ENCODE measurements at regions not wholly inside any gene's neighbourhood (a gene's known extent, or its start where the extent isn't known, plus 50 kb on each side); places are given as distances from the start of the nearest gene placed in this dataset.

DNA sequence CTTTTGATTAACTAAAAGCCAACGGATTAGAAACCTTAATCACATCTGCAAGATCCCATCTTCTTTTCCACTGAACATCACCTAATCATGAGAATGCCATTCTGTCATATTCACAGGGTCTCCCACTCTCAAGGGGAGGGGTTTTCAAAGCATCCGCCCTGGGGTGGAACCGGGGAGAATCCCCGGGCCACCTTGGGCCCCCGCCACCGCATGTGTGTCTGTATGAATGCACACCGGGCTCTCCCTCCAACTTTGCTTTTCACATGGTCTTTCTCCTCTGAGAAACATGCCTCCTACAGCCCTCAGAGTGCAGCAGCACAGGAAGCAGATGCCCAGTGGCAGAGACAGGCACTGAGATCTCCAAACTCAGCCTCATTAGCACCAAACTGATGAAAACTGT is 233.2 kb upstream of the PPP2R2D start:
- Histone ChIP-seq H3K9me3 (ENCODE audit: control insufficient read depth in 5 of 5, low read length in 5 of 5) (peaks cover 2 to 24% (median 8%) of the 10 kb centered on the region in 5 donors), H3K27ac (ENCODE audit: low read depth, low read length) (no peak overlapping the region), H3K36me3 (ENCODE audit: control insufficient read depth in 5 of 5, insufficient read depth in 5 of 5, low read length in 5 of 5) (no peaks in the 10 kb centered on the region), H3K4me1 (ENCODE audit: control insufficient read depth in 5 of 5, insufficient read depth in 5 of 5, low read length in 5 of 5) (no peaks in the 10 kb centered on the region), H3K27me3 (ENCODE audit: control insufficient read depth in 5 of 5, insufficient read depth in 4 of 5, low read length in 5 of 5) (peaks cover 0 to 3% (median 0%) of the 10 kb centered on the region in 5 donors), H3K9ac (ENCODE audit: low read length in 5 of 5) (no peak overlapping the region), H3K4me3 (ENCODE audit: low read depth in 1 of 5, low read length in 5 of 5) (no peak overlapping the region)

DNA sequence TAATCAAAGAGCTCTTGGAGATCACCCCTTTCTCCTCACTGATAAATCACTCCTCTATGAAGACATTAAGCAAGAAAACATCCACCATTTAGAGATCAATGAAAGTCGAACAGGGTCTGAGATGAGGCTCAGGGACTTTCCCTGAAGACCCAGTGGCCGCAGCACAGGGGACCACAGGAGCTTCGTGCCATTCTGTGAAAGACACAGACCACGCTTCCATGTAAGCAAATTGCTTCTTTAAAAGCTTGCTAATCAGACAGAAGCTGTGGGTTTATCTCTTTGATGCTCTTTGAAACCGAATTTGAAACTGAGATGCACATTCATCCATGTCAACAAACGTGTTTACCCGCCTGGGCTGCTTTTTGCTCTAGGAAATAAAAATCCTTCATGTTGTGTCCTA is 231.9 kb upstream of the PPP2R2D start:
- Histone ChIP-seq H3K27ac (ENCODE audit: low read depth, low read length) (no peak overlapping the region), H3K9me3 (ENCODE audit: control insufficient read depth in 5 of 5, low read length in 5 of 5) (peaks cover 2 to 38% (median 16%) of the 10 kb centered on the region in 5 donors), H3K9ac (ENCODE audit: low read length in 5 of 5) (no peak overlapping the region), H3K4me3 (ENCODE audit: low read depth in 1 of 5, low read length in 5 of 5) (no peak overlapping the region), H3K27me3 (ENCODE audit: control insufficient read depth in 5 of 5, insufficient read depth in 4 of 5, low read length in 5 of 5) (no peaks in the 10 kb centered on the region), H3K4me1 (ENCODE audit: control insufficient read depth in 5 of 5, insufficient read depth in 5 of 5, low read length in 5 of 5) (no peaks in the 10 kb centered on the region), H3K36me3 (ENCODE audit: control insufficient read depth in 5 of 5, insufficient read depth in 5 of 5, low read length in 5 of 5) (no peaks in the 10 kb centered on the region)

DNA sequence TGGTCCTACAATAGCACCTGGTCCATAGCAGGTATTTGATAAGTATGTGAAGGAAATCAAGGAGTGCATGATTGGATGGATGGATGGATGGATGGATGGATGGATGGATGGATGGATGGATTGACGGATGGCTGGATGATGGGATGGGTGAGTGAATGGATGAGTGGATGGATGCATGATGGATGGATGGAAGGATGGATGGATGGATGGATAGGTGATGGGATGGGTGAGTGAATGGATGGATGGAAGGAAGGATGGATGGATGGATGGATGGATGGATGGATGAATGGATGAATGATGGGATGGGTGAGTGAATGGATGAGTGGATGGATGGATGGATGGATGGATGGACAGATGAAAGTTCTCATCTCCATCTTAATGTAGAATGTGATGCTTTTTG is 231.0 kb upstream of the PPP2R2D start:
- H3K4me3 ChIP-seq (ENCODE audit: low read depth in 1 of 5, low read length in 5 of 5), result no peak overlapping the region
- no peaks in the 10 kb centered on the region for H3K27me3 ChIP-seq (ENCODE audit: control insufficient read depth in 5 of 5, insufficient read depth in 4 of 5, low read length in 5 of 5)
- H3K9ac ChIP-seq (ENCODE audit: low read length in 5 of 5), result no peak overlapping the region
- peaks cover 2 to 40% (median 20%) of the 10 kb centered on the region in 5 donors for H3K9me3 ChIP-seq (ENCODE audit: control insufficient read depth in 5 of 5, low read length in 5 of 5)
- no peak overlapping the region for H3K27ac ChIP-seq (ENCODE audit: low read depth, low read length)
- H3K36me3 ChIP-seq (ENCODE audit: control insufficient read depth in 5 of 5, insufficient read depth in 5 of 5, low read length in 5 of 5), result no peaks in the 10 kb centered on the region
- H3K4me1 ChIP-seq (ENCODE audit: control insufficient read depth in 5 of 5, insufficient read depth in 5 of 5, low read length in 5 of 5), result no peaks in the 10 kb centered on the region

DNA sequence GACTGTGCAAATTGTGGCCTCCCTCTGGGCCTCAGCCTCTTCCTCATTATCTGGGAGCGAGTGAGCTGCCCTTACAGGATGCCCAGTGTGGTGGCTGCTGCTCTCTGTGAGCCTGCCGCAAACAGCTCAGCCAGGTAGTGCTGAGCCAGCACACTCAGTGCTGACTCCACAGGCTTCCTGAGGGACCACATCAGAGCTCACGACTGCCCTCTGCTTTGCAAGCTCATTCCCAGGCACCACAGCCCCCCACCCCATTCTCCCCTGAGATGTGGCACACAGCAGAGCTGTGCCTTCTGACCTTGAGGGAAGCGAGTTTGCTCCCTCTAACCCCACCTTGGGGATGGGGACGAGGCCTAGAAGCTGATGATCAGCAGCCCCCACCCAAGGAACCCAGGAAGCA is 230.5 kb upstream of the PPP2R2D start:
- H3K9me3 ChIP-seq (ENCODE audit: control insufficient read depth in 5 of 5, low read length in 5 of 5), result peaks cover 2 to 40% (median 20%) of the 10 kb centered on the region in 5 donors
- no peak overlapping the region for H3K4me3 ChIP-seq (ENCODE audit: low read depth in 1 of 5, low read length in 5 of 5)
- H3K27me3 ChIP-seq (ENCODE audit: control insufficient read depth in 5 of 5, insufficient read depth in 4 of 5, low read length in 5 of 5), result no peaks in the 10 kb centered on the region
- H3K36me3 ChIP-seq (ENCODE audit: control insufficient read depth in 5 of 5, insufficient read depth in 5 of 5, low read length in 5 of 5), result no peaks in the 10 kb centered on the region
- H3K9ac ChIP-seq (ENCODE audit: low read length in 5 of 5), result no peak overlapping the region
- H3K27ac ChIP-seq (ENCODE audit: low read depth, low read length), result no peak overlapping the region
- no peaks in the 10 kb centered on the region for H3K4me1 ChIP-seq (ENCODE audit: control insufficient read depth in 5 of 5, insufficient read depth in 5 of 5, low read length in 5 of 5)

DNA sequence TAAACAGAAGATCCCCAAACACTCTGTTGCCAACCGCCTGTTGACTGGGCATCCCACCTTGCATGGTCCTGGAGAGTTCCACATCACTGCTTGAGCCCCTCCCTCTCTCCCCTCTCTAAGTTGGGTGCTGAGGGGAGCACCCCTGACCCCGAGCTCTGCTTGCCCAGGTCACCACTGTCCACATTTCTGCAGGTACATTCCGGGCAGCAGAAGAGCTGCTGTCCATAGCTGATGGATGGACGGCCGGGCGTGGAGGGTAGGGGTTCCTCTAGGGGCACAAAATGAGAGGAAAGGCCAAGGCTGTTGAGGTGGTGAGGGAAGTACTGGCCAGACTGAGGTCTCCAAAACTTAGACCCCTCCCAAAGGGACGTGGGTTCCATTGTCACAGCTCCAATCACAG is 227.4 kb upstream of the PPP2R2D start:
- Histone ChIP-seq H3K27ac (ENCODE audit: low read depth, low read length) (no peak overlapping the region), H3K4me1 (ENCODE audit: control insufficient read depth in 5 of 5, insufficient read depth in 5 of 5, low read length in 5 of 5) (no peaks in the 10 kb centered on the region), H3K9ac (ENCODE audit: low read length in 5 of 5) (no peak overlapping the region), H3K4me3 (ENCODE audit: low read depth in 1 of 5, low read length in 5 of 5) (no peak overlapping the region), H3K27me3 (ENCODE audit: control insufficient read depth in 5 of 5, insufficient read depth in 4 of 5, low read length in 5 of 5) (peaks cover 0 to 6% (median 0%) of the 10 kb centered on the region in 5 donors), H3K36me3 (ENCODE audit: control insufficient read depth in 5 of 5, insufficient read depth in 5 of 5, low read length in 5 of 5) (no peaks in the 10 kb centered on the region), H3K9me3 (ENCODE audit: control insufficient read depth in 5 of 5, low read length in 5 of 5) (peaks cover 2 to 41% (median 23%) of the 10 kb centered on the region in 5 donors)

DNA sequence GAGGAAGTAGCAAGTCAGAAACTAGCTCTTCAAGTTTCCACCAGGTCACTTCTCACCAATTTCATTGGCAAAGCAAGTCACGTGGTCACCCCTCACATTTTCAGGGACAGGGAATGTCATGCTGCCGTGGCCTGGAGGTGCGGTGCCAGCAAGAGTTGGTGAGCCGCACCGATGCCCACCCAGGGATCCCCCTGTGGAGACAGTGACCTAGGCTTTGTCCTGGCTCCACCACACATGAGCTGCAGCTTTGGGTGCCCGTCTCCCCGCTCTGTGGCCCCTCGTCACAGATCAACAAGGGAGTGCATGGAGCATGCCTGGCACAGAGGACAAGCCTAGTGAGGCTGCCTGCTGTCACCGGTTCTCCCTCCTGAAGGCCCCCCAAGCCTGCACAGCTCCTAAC is 226.7 kb upstream of the PPP2R2D start:
- H3K4me1 ChIP-seq (ENCODE audit: control insufficient read depth in 5 of 5, insufficient read depth in 5 of 5, low read length in 5 of 5), result no peaks in the 10 kb centered on the region
- H3K27ac ChIP-seq (ENCODE audit: low read depth, low read length), result no peak overlapping the region
- H3K27me3 ChIP-seq (ENCODE audit: control insufficient read depth in 5 of 5, insufficient read depth in 4 of 5, low read length in 5 of 5), result peaks cover 0 to 10% (median 0%) of the 10 kb centered on the region in 5 donors
- no peak overlapping the region for H3K4me3 ChIP-seq (ENCODE audit: low read depth in 1 of 5, low read length in 5 of 5)
- peaks cover 2 to 48% (median 25%) of the 10 kb centered on the region in 5 donors for H3K9me3 ChIP-seq (ENCODE audit: control insufficient read depth in 5 of 5, low read length in 5 of 5)
- no peak overlapping the region for H3K9ac ChIP-seq (ENCODE audit: low read length in 5 of 5)
- H3K36me3 ChIP-seq (ENCODE audit: control insufficient read depth in 5 of 5, insufficient read depth in 5 of 5, low read length in 5 of 5), result no peaks in the 10 kb centered on the region

DNA sequence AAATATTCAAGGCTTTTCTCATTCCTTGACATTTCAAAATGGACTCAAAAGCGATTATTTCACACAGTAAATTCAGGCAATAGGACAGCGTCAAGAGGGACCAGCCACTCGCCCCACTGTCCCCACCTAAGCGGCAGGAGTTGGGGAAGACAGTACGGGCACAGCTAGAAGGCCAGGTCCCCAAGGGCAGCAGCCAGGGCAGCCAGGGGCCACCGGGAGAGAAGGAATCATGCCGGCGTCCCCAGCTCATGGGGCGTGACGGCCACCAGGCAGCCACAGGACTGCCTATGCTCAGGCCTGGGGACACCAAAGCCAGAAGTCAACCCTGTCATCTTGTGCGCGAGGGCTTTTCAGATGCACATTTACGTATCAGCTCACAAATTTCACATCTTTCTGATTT is 225.7 kb upstream of the PPP2R2D start:
- Histone ChIP-seq H3K4me1 (ENCODE audit: control insufficient read depth in 5 of 5, insufficient read depth in 5 of 5, low read length in 5 of 5) (no peaks in the 10 kb centered on the region), H3K27me3 (ENCODE audit: control insufficient read depth in 5 of 5, insufficient read depth in 4 of 5, low read length in 5 of 5) (peaks cover 0 to 10% (median 0%) of the 10 kb centered on the region in 5 donors), H3K9ac (ENCODE audit: low read length in 5 of 5) (no peak overlapping the region), H3K4me3 (ENCODE audit: low read depth in 1 of 5, low read length in 5 of 5) (no peak overlapping the region), H3K36me3 (ENCODE audit: control insufficient read depth in 5 of 5, insufficient read depth in 5 of 5, low read length in 5 of 5) (no peaks in the 10 kb centered on the region), H3K27ac (ENCODE audit: low read depth, low read length) (no peak overlapping the region), H3K9me3 (ENCODE audit: control insufficient read depth in 5 of 5, low read length in 5 of 5) (peaks cover 2 to 46% (median 25%) of the 10 kb centered on the region in 5 donors)

DNA sequence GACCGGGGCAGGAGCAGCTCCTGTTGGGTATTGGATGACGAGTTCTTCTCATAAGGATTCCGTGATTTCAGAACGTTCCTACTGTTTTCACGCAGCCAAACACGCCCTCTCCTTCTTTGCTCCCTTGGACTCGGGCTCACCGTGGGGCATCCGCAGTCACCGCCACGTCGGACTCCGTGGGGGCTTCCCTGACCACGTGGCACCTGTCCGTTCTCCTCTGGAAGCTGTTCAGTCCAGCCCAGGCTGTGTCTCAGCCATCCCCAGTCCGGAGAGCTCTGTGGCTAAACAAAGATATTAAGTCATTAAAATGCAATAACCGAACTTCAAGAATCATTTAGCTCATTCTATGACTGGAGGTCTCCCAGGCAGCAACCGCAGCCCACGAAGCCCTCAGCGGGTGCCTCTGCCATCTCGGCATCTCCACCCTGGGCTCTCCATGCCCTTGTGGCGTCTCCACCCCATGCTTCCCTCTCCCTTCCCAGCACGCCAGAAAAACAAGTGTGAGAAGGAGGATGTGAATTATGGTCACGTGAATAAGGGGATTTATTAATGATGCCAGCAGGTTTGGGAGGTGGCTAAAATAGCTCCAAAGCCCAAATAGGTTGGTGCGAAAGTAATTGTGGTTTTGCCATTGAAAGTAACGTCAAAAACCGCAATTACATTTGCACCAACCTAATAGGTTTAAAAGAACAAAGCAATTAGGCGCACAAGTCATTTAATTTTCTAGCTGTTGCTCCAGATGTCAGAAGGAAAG is 224.6 kb upstream of the PPP2R2D start:
- peaks cover 2 to 36% (median 22%) of the 10 kb centered on the region in 5 donors for H3K9me3 ChIP-seq (ENCODE audit: control insufficient read depth in 5 of 5, low read length in 5 of 5)
- peaks cover 0 to 10% (median 4%) of the 10 kb centered on the region in 5 donors for H3K27me3 ChIP-seq (ENCODE audit: control insufficient read depth in 5 of 5, insufficient read depth in 4 of 5, low read length in 5 of 5)
- H3K36me3 ChIP-seq (ENCODE audit: control insufficient read depth in 5 of 5, insufficient read depth in 5 of 5, low read length in 5 of 5), result no peaks in the 10 kb centered on the region
- no peak overlapping the region for H3K4me3 ChIP-seq (ENCODE audit: low read depth in 1 of 5, low read length in 5 of 5)
- no peak overlapping the region for H3K9ac ChIP-seq (ENCODE audit: low read length in 5 of 5)
- H3K4me1 ChIP-seq (ENCODE audit: control insufficient read depth in 5 of 5, insufficient read depth in 5 of 5, low read length in 5 of 5), result no peaks in the 10 kb centered on the region
- H3K27ac ChIP-seq (ENCODE audit: low read depth, low read length), result no peak overlapping the region

DNA sequence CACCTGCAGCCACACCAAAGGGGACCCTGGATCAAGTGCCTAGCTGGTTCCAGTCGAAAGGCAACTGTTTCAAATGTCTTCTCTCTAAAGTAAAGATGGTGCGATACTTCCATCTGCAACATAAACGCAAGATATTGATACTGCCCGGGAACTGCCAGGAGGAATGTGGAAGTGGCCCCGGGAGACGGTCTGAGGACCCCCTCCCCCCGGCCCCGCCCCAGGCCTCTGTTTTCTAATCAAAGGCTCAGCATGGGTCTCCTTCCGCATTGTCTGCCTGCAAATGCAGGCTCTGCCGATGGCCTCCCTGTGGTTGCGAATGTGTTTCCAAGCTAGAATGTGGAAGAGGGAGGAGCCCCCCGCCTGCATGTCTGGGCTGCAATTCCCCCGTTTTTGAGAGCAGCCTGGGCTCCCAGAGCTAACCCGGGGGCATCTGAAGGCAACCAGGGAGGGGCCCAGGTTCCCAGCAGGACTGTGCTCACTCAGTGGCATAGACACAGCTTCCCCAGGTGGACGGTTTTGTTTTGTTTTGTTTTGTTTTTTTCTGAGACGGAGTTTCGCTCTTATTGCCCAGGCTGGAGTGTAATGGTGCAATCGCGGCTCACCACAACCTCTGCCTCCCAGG is 223.9 kb upstream of the PPP2R2D start:
- Histone ChIP-seq H3K36me3 (ENCODE audit: control insufficient read depth in 5 of 5, insufficient read depth in 5 of 5, low read length in 5 of 5) (no peaks in the 10 kb centered on the region), H3K4me3 (ENCODE audit: low read depth in 1 of 5, low read length in 5 of 5) (no peak overlapping the region), H3K27me3 (ENCODE audit: control insufficient read depth in 5 of 5, insufficient read depth in 4 of 5, low read length in 5 of 5) (peaks cover 0 to 10% (median 4%) of the 10 kb centered on the region in 5 donors), H3K9ac (ENCODE audit: low read length in 5 of 5) (no peak overlapping the region), H3K4me1 (ENCODE audit: control insufficient read depth in 5 of 5, insufficient read depth in 5 of 5, low read length in 5 of 5) (no peaks in the 10 kb centered on the region), H3K9me3 (ENCODE audit: control insufficient read depth in 5 of 5, low read length in 5 of 5) (peaks cover 2 to 30% (median 22%) of the 10 kb centered on the region in 5 donors), H3K27ac (ENCODE audit: low read depth, low read length) (no peak overlapping the region)

DNA sequence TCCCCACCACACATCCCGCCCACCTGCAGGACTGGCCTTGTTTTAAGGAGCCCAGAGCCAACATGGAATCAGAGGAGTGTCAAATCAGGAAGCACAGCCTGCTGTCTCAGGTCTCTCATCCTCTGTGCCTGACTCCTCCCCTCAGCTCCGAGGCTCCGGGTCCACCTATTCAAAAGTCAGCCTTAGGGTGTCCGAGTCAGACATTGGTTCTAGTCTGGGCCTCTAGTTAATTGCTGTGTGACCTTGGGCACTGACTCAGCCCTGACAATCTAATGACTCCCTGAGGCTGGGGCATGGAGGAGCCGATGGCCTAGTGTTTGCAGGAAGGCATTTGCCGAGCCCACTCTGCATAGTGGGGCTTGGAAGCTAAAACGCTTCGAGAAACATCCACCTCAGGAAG is 223.1 kb upstream of the PPP2R2D start:
- Histone ChIP-seq H3K27ac (ENCODE audit: low read depth, low read length) (no peak overlapping the region), H3K4me1 (ENCODE audit: control insufficient read depth in 5 of 5, insufficient read depth in 5 of 5, low read length in 5 of 5) (no peaks in the 10 kb centered on the region), H3K9me3 (ENCODE audit: control insufficient read depth in 5 of 5, low read length in 5 of 5) (peaks cover 0 to 23% (median 21%) of the 10 kb centered on the region in 5 donors), H3K9ac (ENCODE audit: low read length in 5 of 5) (no peak overlapping the region), H3K4me3 (ENCODE audit: low read depth in 1 of 5, low read length in 5 of 5) (no peak overlapping the region), H3K27me3 (ENCODE audit: control insufficient read depth in 5 of 5, insufficient read depth in 4 of 5, low read length in 5 of 5) (peaks cover 0 to 10% (median 4%) of the 10 kb centered on the region in 5 donors), H3K36me3 (ENCODE audit: control insufficient read depth in 5 of 5, insufficient read depth in 5 of 5, low read length in 5 of 5) (no peaks in the 10 kb centered on the region)
